GM12864 (cell line): ENCODE measurements at regions not wholly inside any gene's neighbourhood (a gene's known extent, or its start where the extent isn't known, plus 50 kb on each side); places are given as distances from the start of the nearest gene placed in this dataset.

Source experiments
- DNase-seq: peaks from one replicate; pipeline ENCODE4 v3.0.0-alpha.2; 2011; ENCODE audit warnings: low read depth
- H3K4me3 ChIP-seq: 2 replicates; pipeline ENCODE4 v1.5.1; 2011; ENCODE audit warnings: mild to moderate bottlenecking, low read depth, low read length, control low read depth
- TF ChIP-seq, protein P1 (sequence below): IDR thresholded peaks from 2 replicates; pipeline ENCODE4 v1.5.1; 2011; ENCODE audit warnings: low read depth, mild to moderate bottlenecking, moderate library complexity, low read length, control low read depth, inconsistent platforms; ENCODE audit errors: missing control alignments

GRCh38 chr1:38558500-38559445, 300.8 kb downstream of the RRAGC start:
- no peak for DNase-seq
- TF ChIP-seq, protein P1, sequence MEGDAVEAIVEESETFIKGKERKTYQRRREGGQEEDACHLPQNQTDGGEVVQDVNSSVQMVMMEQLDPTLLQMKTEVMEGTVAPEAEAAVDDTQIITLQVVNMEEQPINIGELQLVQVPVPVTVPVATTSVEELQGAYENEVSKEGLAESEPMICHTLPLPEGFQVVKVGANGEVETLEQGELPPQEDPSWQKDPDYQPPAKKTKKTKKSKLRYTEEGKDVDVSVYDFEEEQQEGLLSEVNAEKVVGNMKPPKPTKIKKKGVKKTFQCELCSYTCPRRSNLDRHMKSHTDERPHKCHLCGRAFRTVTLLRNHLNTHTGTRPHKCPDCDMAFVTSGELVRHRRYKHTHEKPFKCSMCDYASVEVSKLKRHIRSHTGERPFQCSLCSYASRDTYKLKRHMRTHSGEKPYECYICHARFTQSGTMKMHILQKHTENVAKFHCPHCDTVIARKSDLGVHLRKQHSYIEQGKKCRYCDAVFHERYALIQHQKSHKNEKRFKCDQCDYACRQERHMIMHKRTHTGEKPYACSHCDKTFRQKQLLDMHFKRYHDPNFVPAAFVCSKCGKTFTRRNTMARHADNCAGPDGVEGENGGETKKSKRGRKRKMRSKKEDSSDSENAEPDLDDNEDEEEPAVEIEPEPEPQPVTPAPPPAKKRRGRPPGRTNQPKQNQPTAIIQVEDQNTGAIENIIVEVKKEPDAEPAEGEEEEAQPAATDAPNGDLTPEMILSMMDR: no peak
- H3K4me3 ChIP-seq: peak overlapping the region; percentile 25

- DNase-seq: no peak
- H3K4me3 ChIP-seq: no peak overlapping the region
- TF ChIP-seq, protein P1: no peak
Observed at GRCh38 chr1:38558055-38558454, 301.5 kb downstream of the RRAGC start.

GRCh38 chr1:38555594-38555993, 304.0 kb downstream of the RRAGC start:
- TF ChIP-seq, protein P1: no peak
- H3K4me3 ChIP-seq: no peak overlapping the region
- no peak for DNase-seq

- H3K4me3 ChIP-seq: no peak overlapping the region
- no peak for DNase-seq
- TF ChIP-seq, protein P1: no peak
Observed at GRCh38 chr1:38555130-38555529, 304.4 kb downstream of the RRAGC start.

- no peak overlapping the region for H3K4me3 ChIP-seq
- TF ChIP-seq, protein P1: no peak
- DNase-seq: no peak
Observed at GRCh38 chr1:38551318-38552307, 308.0 kb downstream of the RRAGC start.

DNA sequence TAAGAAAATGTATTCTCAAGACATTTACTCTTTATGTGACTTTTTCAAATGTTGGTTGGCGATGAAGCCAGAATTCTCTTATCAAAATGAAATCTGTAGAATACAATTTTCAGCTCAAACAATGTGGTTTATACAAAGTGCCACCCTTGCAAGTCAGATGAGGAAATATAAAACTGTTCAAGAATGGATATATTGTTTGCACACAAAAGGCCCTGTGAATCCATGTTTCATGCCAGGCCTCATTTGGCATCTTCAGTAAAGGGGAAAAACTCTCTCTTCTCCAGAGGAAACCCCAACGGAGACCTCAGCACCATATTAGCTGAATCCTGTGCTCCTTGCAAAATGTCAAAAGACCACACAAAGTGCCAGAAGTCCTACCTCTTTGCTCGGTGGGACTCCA, 310.4 kb downstream of the RRAGC start:
- no peak overlapping the region for H3K4me3 ChIP-seq
- no peak for DNase-seq
- TF ChIP-seq, protein P1: no peak
